ENCODE measurements at regions not wholly inside any gene's neighbourhood (a gene's known extent, or its start where the extent isn't known, plus 50 kb on each side); places are given as distances from the start of the nearest gene placed in this dataset.
"Not testable (repeated sequence)": the region's sequence is repeated elsewhere in the genome, so short reads cannot be mapped to it uniquely, and the experiment has no call there.

GRCh38 chr4:28267166-28267565 lies 1406.5 kb downstream of the STIM2 start:
- Mint-ChIP-seq H3K27ac (no peak overlapping the region), H3K27me3 (ENCODE audit: low read depth) (no peaks in the 10 kb centered on the region), H3K9me3 (ENCODE audit: insufficient read depth) (peaks cover 9% of the 10 kb centered on the region), H3K4me3 (no peak overlapping the region), H3K36me3 (ENCODE audit: low read depth) (no peaks in the 10 kb centered on the region), H3K4me1 (ENCODE audit: low read depth) (no peaks in the 10 kb centered on the region)
- no peak for DNase-seq
- ChIA-PET POLR2A (no interaction called here), CTCF (no interaction called here)
- ATAC-seq: no peak

GRCh38 chr4:28269426-28269825 lies 1408.8 kb downstream of the STIM2 start:
- POLR2A ChIA-PET: no interaction called here
- H3K36me3 Mint-ChIP-seq (ENCODE audit: low read depth): no peaks in the 10 kb centered on the region
- no peak overlapping the region for H3K4me3 Mint-ChIP-seq
- CTCF ChIA-PET: no interaction called here
- DNase-seq (no peak), ATAC-seq (no peak)
- no peaks in the 10 kb centered on the region for H3K4me1 Mint-ChIP-seq (ENCODE audit: low read depth)
- H3K27me3 Mint-ChIP-seq (ENCODE audit: low read depth): no peaks in the 10 kb centered on the region
- peaks cover 1% of the 10 kb centered on the region for H3K9me3 Mint-ChIP-seq (ENCODE audit: insufficient read depth)
- no peak overlapping the region for H3K27ac Mint-ChIP-seq

- H3K36me3 Mint-ChIP-seq (ENCODE audit: low read depth): no peaks in the 10 kb centered on the region
- POLR2A ChIA-PET: no interaction called here
- no peak for DNase-seq
- no peaks in the 10 kb centered on the region for H3K4me1 Mint-ChIP-seq (ENCODE audit: low read depth)
- no peak overlapping the region for H3K27ac Mint-ChIP-seq
- H3K4me3 Mint-ChIP-seq: no peak overlapping the region
- CTCF ChIA-PET: no interaction called here
- H3K9me3 Mint-ChIP-seq (ENCODE audit: insufficient read depth): peaks cover 12% of the 10 kb centered on the region
- H3K27me3 Mint-ChIP-seq (ENCODE audit: low read depth): no peaks in the 10 kb centered on the region
- ATAC-seq: no peak
These were observed 1417.3 kb downstream of the STIM2 start for GRCh38 chr4:28277931-28278330.

GRCh38 chr4:28278676-28279075 lies 1418.0 kb downstream of the STIM2 start:
- DNase-seq: no peak
- Mint-ChIP-seq H3K27ac (no peak overlapping the region), H3K4me1 (ENCODE audit: low read depth) (no peaks in the 10 kb centered on the region), H3K9me3 (ENCODE audit: insufficient read depth) (peaks cover 12% of the 10 kb centered on the region), H3K36me3 (ENCODE audit: low read depth) (no peaks in the 10 kb centered on the region), H3K27me3 (ENCODE audit: low read depth) (no peaks in the 10 kb centered on the region), H3K4me3 (no peak overlapping the region)
- ChIA-PET POLR2A (no interaction called here), CTCF (no interaction called here)
- no peak for ATAC-seq

- H3K9me3 Mint-ChIP-seq (ENCODE audit: insufficient read depth): peaks cover 12% of the 10 kb centered on the region
- ATAC-seq: no peak
- POLR2A ChIA-PET: no interaction called here
- CTCF ChIA-PET: no interaction called here
- no peaks in the 10 kb centered on the region for H3K36me3 Mint-ChIP-seq (ENCODE audit: low read depth)
- H3K27me3 Mint-ChIP-seq (ENCODE audit: low read depth): no peaks in the 10 kb centered on the region
- H3K4me1 Mint-ChIP-seq (ENCODE audit: low read depth): no peaks in the 10 kb centered on the region
- DNase-seq: no peak
- no peak overlapping the region for H3K27ac Mint-ChIP-seq
- H3K4me3 Mint-ChIP-seq: no peak overlapping the region
These were observed 1418.6 kb downstream of the STIM2 start for GRCh38 chr4:28279249-28279648.

GRCh38 chr4:28286266-28286665 lies 1425.6 kb downstream of the STIM2 start:
- H3K9me3 Mint-ChIP-seq (ENCODE audit: insufficient read depth); H3K4me3 Mint-ChIP-seq; POLR2A ChIA-PET; H3K36me3 Mint-ChIP-seq (ENCODE audit: low read depth); H3K27ac Mint-ChIP-seq; H3K4me1 Mint-ChIP-seq (ENCODE audit: low read depth); H3K27me3 Mint-ChIP-seq (ENCODE audit: low read depth); CTCF ChIA-PET; ATAC-seq; DNase-seq: not testable (repeated sequence)

- H3K9me3 Mint-ChIP-seq (ENCODE audit: insufficient read depth): peaks cover 5% of the 10 kb centered on the region
- DNase-seq (no peak), ATAC-seq (no peak)
- H3K27me3 Mint-ChIP-seq (ENCODE audit: low read depth): no peaks in the 10 kb centered on the region
- CTCF ChIA-PET: no interaction called here
- H3K4me1 Mint-ChIP-seq (ENCODE audit: low read depth): no peaks in the 10 kb centered on the region
- no peak overlapping the region for H3K27ac Mint-ChIP-seq
- H3K4me3 Mint-ChIP-seq: no peak overlapping the region
- no peaks in the 10 kb centered on the region for H3K36me3 Mint-ChIP-seq (ENCODE audit: low read depth)
- POLR2A ChIA-PET: no interaction called here
These were observed 1427.2 kb downstream of the STIM2 start for GRCh38 chr4:28287831-28288233.

GRCh38 chr4:28296239-28296638 lies 1435.6 kb downstream of the STIM2 start:
- ChIA-PET CTCF (no interaction called here), POLR2A (no interaction called here)
- Mint-ChIP-seq H3K4me3 (no peak overlapping the region), H3K27ac (no peak overlapping the region), H3K27me3 (ENCODE audit: low read depth) (no peaks in the 10 kb centered on the region), H3K36me3 (ENCODE audit: low read depth) (no peaks in the 10 kb centered on the region), H3K4me1 (ENCODE audit: low read depth) (no peaks in the 10 kb centered on the region), H3K9me3 (ENCODE audit: insufficient read depth) (peaks cover 8% of the 10 kb centered on the region)
- DNase-seq: no peak
- no peak for ATAC-seq

GRCh38 chr4:28310926-28311325 lies 1450.3 kb downstream of the STIM2 start:
- Mint-ChIP-seq H3K27me3 (ENCODE audit: low read depth) (no peaks in the 10 kb centered on the region), H3K9me3 (ENCODE audit: insufficient read depth) (peaks cover 6% of the 10 kb centered on the region), H3K27ac (no peak overlapping the region), H3K36me3 (ENCODE audit: low read depth) (no peaks in the 10 kb centered on the region), H3K4me3 (no peak overlapping the region), H3K4me1 (ENCODE audit: low read depth) (no peaks in the 10 kb centered on the region)
- ATAC-seq (no peak), DNase-seq (no peak)
- ChIA-PET CTCF (no interaction called here), POLR2A (no interaction called here)

GRCh38 chr4:28312497-28312896 lies 1451.9 kb downstream of the STIM2 start:
- H3K4me1 Mint-ChIP-seq (ENCODE audit: low read depth); POLR2A ChIA-PET; ATAC-seq; H3K27me3 Mint-ChIP-seq (ENCODE audit: low read depth); DNase-seq; H3K36me3 Mint-ChIP-seq (ENCODE audit: low read depth); CTCF ChIA-PET; H3K4me3 Mint-ChIP-seq; H3K9me3 Mint-ChIP-seq (ENCODE audit: insufficient read depth); H3K27ac Mint-ChIP-seq: not testable (repeated sequence)

- DNase-seq: no peak
- no peak for ATAC-seq
- H3K4me1 Mint-ChIP-seq (ENCODE audit: low read depth): no peaks in the 10 kb centered on the region
- no peak overlapping the region for H3K27ac Mint-ChIP-seq
- peaks cover 16% of the 10 kb centered on the region for H3K9me3 Mint-ChIP-seq (ENCODE audit: insufficient read depth)
- CTCF ChIA-PET: no interaction called here
- no peak overlapping the region for H3K4me3 Mint-ChIP-seq
- no peaks in the 10 kb centered on the region for H3K27me3 Mint-ChIP-seq (ENCODE audit: low read depth)
- H3K36me3 Mint-ChIP-seq (ENCODE audit: low read depth): no peaks in the 10 kb centered on the region
- POLR2A ChIA-PET: no interaction called here
These were observed 1453.4 kb downstream of the STIM2 start for GRCh38 chr4:28313729-28314713.

GRCh38 chr4:28317221-28317620 lies 1456.6 kb downstream of the STIM2 start:
- no peaks in the 10 kb centered on the region for H3K27me3 Mint-ChIP-seq (ENCODE audit: low read depth)
- ATAC-seq (no peak), DNase-seq (no peak)
- H3K27ac Mint-ChIP-seq: no peak overlapping the region
- ChIA-PET POLR2A (no interaction called here), CTCF (no interaction called here)
- no peaks in the 10 kb centered on the region for H3K4me1 Mint-ChIP-seq (ENCODE audit: low read depth)
- H3K4me3 Mint-ChIP-seq: no peak overlapping the region
- peaks cover 10% of the 10 kb centered on the region for H3K9me3 Mint-ChIP-seq (ENCODE audit: insufficient read depth)
- no peaks in the 10 kb centered on the region for H3K36me3 Mint-ChIP-seq (ENCODE audit: low read depth)

GRCh38 chr4:28334249-28334648 lies 1473.6 kb downstream of the STIM2 start:
- ChIA-PET CTCF (no interaction called here), POLR2A (no interaction called here)
- no peak overlapping the region for H3K4me3 Mint-ChIP-seq
- H3K27me3 Mint-ChIP-seq (ENCODE audit: low read depth): no peaks in the 10 kb centered on the region
- H3K9me3 Mint-ChIP-seq (ENCODE audit: insufficient read depth): peaks cover 3% of the 10 kb centered on the region
- H3K36me3 Mint-ChIP-seq (ENCODE audit: low read depth): no peaks in the 10 kb centered on the region
- H3K4me1 Mint-ChIP-seq (ENCODE audit: low read depth): no peaks in the 10 kb centered on the region
- ATAC-seq (no peak), DNase-seq (no peak)
- H3K27ac Mint-ChIP-seq: no peak overlapping the region

All from activated CD8-positive, alpha-beta T cell treated with anti-CD3 and anti-CD28 coated beads, Interleukin-2, amount 10 ng/mL, durations not matched to agents 7 days and 5 days (primary cell).